LNCAP (cell line): ENCODE measurements at regions not wholly inside any gene's neighbourhood (a gene's known extent, or its start where the extent isn't known, plus 50 kb on each side); places are given as distances from the start of the nearest gene placed in this dataset.

Source experiments
- TF ChIP-seq, protein P1 (sequence below): fragments of 450-650 bp; IDR thresholded peaks from 2 replicates; pipeline ENCODE4 v1.5.1; 2017; ENCODE audit warnings: mild to moderate bottlenecking

DNA sequence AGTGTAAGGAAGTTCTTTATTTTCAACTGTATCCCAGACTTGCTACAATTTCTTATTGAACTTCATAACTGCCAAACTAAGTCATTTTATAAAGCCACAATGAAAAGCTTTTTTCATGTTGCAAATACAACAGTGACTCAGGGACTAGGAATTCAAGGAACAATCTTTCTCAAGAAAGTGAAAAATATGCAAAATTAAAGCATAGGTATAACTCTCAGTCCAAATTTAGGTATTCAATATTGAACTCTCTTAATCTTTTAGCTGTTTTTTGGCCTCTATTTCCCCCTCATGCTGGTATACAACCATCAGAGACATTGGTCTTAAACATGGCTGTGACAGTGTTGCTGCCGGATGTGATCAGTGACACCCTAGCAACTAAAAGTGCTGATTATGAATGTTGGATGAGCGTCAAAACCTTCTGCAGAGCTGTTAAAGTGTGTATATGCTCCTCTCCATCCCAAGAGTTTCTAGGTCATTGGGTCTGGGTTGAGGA lies 476.9 kb downstream of the ZNF385D start:
- TF ChIP-seq, protein P1, sequence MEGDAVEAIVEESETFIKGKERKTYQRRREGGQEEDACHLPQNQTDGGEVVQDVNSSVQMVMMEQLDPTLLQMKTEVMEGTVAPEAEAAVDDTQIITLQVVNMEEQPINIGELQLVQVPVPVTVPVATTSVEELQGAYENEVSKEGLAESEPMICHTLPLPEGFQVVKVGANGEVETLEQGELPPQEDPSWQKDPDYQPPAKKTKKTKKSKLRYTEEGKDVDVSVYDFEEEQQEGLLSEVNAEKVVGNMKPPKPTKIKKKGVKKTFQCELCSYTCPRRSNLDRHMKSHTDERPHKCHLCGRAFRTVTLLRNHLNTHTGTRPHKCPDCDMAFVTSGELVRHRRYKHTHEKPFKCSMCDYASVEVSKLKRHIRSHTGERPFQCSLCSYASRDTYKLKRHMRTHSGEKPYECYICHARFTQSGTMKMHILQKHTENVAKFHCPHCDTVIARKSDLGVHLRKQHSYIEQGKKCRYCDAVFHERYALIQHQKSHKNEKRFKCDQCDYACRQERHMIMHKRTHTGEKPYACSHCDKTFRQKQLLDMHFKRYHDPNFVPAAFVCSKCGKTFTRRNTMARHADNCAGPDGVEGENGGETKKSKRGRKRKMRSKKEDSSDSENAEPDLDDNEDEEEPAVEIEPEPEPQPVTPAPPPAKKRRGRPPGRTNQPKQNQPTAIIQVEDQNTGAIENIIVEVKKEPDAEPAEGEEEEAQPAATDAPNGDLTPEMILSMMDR, result no peak

DNA sequence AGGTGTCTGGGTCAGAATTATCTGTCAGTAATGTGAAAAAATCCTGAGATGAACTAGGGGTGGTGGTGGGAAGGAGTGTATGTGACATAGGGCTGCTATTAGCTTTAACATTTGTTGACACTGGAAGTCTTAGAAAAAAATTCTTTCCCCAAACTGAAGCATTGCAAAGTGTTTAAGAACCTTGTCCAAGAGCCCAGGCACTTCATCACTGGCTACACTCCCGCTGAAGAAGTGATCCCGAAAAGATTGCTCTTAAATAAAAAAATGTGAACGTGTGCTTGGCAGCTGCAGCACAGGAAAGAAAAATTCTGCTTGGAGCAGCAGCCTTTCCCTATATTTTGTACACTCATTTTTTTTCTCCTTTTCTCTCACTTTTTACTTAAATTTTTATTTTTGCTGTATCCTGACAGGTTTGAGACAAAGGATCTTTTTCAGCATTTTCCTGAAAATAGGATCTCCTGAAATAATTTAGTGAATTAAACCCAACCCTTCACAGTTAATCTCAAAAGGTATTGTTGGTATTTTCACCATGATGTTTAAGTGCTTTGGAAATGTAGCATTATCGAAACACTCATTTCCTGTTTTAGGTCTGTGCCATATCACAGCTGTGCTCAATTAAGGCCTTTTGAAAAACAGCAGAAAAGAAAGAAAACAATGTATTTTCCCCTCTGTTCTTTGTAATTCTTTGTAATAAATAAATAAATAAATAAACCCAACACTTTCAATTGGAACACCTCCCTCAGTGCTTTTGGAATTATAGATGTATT lies 477.6 kb downstream of the ZNF385D start:
- TF ChIP-seq, protein P1, result no peak

DNA sequence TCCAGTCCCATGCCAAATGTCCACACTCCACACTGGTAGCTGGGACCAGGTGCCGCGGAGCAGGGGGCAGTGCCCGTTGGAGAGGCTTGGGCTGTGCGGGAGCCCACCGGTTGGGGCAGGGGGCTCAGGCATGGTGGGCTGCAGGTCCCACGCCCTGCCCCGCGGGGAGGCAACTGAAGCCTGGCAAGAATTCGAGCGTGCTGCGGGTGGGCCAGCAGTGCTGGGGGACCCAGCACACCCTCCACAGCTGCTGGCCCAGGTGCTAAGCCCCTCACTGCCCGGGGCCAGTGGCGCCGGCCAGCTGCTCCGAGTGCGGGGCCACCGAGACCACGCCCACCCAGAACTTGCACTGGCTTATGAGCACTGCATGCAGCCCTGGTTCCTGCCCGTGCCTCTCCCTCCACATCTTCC lies 479.4 kb downstream of the ZNF385D start:
- TF ChIP-seq, protein P1, result no peak

DNA sequence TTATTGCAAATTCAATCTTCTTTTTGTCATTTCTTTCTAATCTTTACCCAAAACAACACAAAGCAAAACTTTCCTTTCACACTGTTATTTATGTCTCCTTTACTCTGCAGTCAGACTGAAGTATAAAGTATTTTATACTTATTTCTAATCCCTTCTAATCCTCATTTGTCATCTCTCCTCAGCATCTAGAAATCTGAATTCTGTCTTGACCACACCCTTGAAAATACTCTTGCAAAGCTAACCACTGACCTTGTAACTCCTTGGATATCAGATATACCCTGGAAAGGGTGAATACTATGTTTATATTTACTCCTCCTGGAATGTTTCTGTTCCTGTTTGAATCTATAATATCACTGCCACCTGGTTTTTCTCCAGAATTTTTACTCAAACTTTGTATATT lies 481.1 kb downstream of the ZNF385D start:
- TF ChIP-seq, protein P1, result no peak

DNA sequence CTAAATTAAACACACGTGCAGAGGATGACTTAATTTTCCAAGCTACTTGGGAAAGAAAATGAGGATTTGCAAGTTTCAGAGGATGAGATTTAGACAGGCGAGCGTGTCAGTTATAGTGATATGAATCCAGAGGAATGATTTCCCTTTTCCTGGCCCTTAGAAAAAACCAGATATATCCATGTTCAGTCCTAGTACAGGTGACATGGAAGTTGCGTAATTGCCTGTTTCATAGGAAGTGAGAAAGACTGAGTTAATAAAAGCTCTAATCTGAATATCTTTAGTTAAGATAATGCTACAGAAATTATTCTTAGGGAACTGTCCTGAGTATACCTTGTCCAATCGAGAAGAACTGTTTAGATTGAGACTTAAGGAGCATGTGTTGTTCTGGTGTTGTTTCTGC lies 490.5 kb downstream of the ZNF385D start:
- TF ChIP-seq, protein P1, result no peak

DNA sequence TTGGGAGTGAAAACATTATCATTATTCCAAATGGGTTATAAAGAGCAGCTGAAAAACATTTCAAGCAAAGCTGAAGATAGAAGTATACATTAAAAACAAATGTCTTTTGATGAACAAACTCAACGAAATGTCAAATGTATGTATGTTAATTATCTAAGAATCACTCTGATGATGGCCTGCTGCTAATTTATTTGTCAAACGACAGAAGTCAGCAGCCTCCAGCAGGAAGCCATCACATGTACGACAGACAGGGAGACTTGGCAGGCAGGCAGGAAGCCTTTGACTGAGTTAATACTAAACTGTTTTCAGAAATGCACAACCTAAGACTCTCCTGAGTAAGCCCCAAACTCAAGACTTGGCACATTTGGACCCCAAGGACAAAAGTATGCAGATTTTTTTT lies 491.1 kb downstream of the ZNF385D start:
- TF ChIP-seq, protein P1, result no peak

DNA sequence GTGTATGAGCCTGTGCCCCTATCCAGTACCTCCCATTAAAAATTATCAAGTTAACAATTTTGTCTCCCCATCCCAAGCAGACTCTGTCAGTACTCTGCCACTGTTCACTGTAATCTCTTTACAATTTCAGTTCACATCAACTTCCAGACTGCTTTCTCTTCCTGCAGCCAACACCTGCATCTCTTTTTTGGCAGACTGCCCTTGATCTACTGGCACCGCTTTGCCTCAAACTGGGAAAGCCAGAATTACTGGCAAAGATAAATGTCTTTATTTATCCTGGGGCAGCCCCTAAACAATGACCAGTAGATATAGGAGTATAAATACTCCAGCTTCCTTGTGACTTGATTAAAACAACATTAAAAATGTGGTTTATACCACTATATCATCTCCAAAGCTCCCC lies 494.1 kb downstream of the ZNF385D start:
- TF ChIP-seq, protein P1, result no peak
